A549 (cell line): ENCODE measurements at regions not wholly inside any gene's neighbourhood (a gene's known extent, or its start where the extent isn't known, plus 50 kb on each side); places are given as distances from the start of the nearest gene placed in this dataset.
"Not testable (repeated sequence)": the region's sequence is repeated elsewhere in the genome, so short reads cannot be mapped to it uniquely, and the experiment has no call there.

ENCODE experiments used
- BHLHE40 ChIP-seq: IDR thresholded peaks from 2 replicates; pipeline ENCODE4 v1.6.1; 2012; ENCODE audit warnings: low read depth, low read length, inconsistent platforms
- CBX2 ChIP-seq: fragments of 200-600 bp; sonication (generic); IDR thresholded peaks from 2 replicates; pipeline ENCODE4 v1.6.1; 2016; ENCODE audit warnings: low read depth, mild to moderate bottlenecking, borderline replicate concordance
- CEBPB ChIP-seq, 2 experiments: fragments of >200 bp in 1 of 2; sonication (Bioruptor Twin) in 1 of 2; formaldehyde crosslinking in 1 of 2; IDR thresholded peaks; 2 replicates each; pipeline ENCODE4 v1.6.1; 2012 to 2016
- EP300 ChIP-seq, 2 experiments: fragments of >200 bp; sonication (Bioruptor Twin); formaldehyde crosslinking; IDR thresholded peaks; 2 replicates in 1 of 2; 3 replicates in 1 of 2; pipeline ENCODE4 v1.6.1; 2016 to 2017
- FOSL2 ChIP-seq, 2 experiments: fragments of 450-650 bp in 1 of 2; fragments of >200 bp in 1 of 2; sonication (Bioruptor Twin) in 1 of 2; formaldehyde crosslinking; IDR thresholded peaks; 2 replicates each; pipeline versions ENCODE4 v1.5.0 to v1.6.1; 2016 to 2020; ENCODE audit warnings: mild to moderate bottlenecking in 1 of 2, moderate library complexity in 1 of 2
- NFE2L2 ChIP-seq: fragments of 150-350 bp; conservative IDR thresholded peaks from 2 replicates; pipeline ENCODE4 v1.6.1; 2014; ENCODE audit warnings: low read length
- NPAS2 ChIP-seq: fragments of 250-450 bp; sonication (Bioruptor Pico); IDR thresholded peaks from 2 replicates; pipeline ENCODE4 v1.8.0; 2022; ENCODE audit warnings: mild to moderate bottlenecking, moderate library complexity, borderline replicate concordance
- POLR2A ChIP-seq: IDR thresholded peaks from 2 replicates; pipeline ENCODE4 v1.6.1; 2012; ENCODE audit warnings: mild to moderate bottlenecking, low read length
- RAD21 ChIP-seq, 2 experiments: fragments of >200 bp in 1 of 2; sonication (Bioruptor Twin) in 1 of 2; formaldehyde crosslinking in 1 of 2; IDR thresholded peaks in 1 of 2; conservative IDR thresholded peaks in 1 of 2; 2 replicates in 1 of 2; 3 replicates in 1 of 2; pipeline ENCODE4 v1.6.1; 2012 to 2018; ENCODE audit warnings: inconsistent platforms in 1 of 2
- RFX5 ChIP-seq: fragments of 450-650 bp; IDR thresholded peaks from 2 replicates; pipeline ENCODE4 v1.7.1; 2014; ENCODE audit warnings: antibody characterized with exemption, mild to moderate bottlenecking, moderate library complexity
- SMC3 ChIP-seq: fragments of >200 bp; sonication (Bioruptor Twin); formaldehyde crosslinking; IDR thresholded peaks from 3 replicates; pipeline ENCODE4 v1.6.1; 2018; ENCODE audit warnings: inconsistent platforms
- ZNF302 ChIP-seq: fragments of 250-450 bp; sonication (Bioruptor Pico); IDR thresholded peaks from 2 replicates; pipeline ENCODE4 v1.9.0; 2021; ENCODE audit warnings: inconsistent platforms, mild to moderate bottlenecking, moderate library complexity
- TF ChIP-seq, protein P1 (sequence below): fragments of >200 bp; sonication (Bioruptor Twin); formaldehyde crosslinking; IDR thresholded peaks from 3 replicates; pipeline ENCODE4 v1.5.1; 2016

DNA sequence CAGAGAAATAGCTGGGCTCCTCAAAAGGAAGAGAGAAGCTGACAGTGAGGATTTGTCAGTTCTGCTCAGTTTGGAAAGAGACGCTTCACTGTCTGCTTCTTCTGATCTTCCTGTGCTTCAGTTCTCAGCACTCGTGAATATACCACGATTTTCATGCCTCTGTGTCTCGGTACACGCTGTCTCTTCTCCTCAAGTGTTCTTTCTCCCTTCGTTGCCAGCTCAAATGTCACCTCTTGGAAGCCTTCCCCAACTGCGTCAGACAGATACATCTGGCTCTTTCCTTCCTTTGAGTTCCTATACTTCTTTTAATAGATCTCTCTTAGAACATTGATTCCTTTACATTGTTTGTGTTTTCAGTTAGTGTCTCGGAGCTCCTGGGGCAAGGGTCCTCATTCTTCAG lies 90.6 kb upstream of the GOLGA6L4 start:
- TF ChIP-seq, protein P1, sequence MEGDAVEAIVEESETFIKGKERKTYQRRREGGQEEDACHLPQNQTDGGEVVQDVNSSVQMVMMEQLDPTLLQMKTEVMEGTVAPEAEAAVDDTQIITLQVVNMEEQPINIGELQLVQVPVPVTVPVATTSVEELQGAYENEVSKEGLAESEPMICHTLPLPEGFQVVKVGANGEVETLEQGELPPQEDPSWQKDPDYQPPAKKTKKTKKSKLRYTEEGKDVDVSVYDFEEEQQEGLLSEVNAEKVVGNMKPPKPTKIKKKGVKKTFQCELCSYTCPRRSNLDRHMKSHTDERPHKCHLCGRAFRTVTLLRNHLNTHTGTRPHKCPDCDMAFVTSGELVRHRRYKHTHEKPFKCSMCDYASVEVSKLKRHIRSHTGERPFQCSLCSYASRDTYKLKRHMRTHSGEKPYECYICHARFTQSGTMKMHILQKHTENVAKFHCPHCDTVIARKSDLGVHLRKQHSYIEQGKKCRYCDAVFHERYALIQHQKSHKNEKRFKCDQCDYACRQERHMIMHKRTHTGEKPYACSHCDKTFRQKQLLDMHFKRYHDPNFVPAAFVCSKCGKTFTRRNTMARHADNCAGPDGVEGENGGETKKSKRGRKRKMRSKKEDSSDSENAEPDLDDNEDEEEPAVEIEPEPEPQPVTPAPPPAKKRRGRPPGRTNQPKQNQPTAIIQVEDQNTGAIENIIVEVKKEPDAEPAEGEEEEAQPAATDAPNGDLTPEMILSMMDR: not testable (repeated sequence)
- TF ChIP-seq EP300 (IDR thresholded peaks at IDR 0.05); CBX2; SMC3; RFX5; CEBPB (IDR thresholded peaks at IDR 0.05); BHLHE40; NFE2L2; POLR2A; RAD21 (conservative IDR thresholded peaks at IDR 0.05 in 1 of 2, IDR thresholded peaks at IDR 0.05 in 1 of 2); NPAS2 (CRISPR knock-in tag); FOSL2 (IDR thresholded peaks at IDR 0.05); FOSL2 (CRISPR knock-in tag; IDR thresholded peaks at IDR 0.05); ZNF302: not testable (repeated sequence)
